ENCODE measurements at regions not wholly inside any gene's neighbourhood (a gene's known extent, or its start where the extent isn't known, plus 50 kb on each side); places are given as distances from the start of the nearest gene placed in this dataset.

DNA sequence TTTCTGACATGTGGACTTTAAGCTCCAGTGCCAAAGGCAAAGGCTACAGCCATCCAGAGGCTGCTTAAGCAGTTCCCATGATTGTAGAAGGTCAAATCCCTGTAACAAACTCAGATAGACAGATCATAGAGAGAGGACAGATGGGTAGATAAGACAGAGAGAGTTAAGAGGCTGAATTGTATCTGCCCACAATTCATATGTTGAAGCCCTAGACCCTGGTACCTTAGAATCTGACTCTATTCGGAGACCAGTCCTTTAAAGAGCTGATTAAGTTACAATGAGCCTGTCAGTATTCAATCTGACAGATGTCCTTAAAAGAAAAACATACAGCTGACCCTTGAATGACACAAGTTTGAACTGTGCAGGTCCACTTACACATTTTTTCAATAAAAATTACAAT is 115.2 kb downstream of the RAP2A start (continued):
- TF ChIP-seq, protein P1, sequence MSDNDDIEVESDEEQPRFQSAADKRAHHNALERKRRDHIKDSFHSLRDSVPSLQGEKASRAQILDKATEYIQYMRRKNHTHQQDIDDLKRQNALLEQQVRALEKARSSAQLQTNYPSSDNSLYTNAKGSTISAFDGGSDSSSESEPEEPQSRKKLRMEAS (IDR thresholded peaks at IDR 0.05) = no peak
- TF ChIP-seq CBX5 (IDR thresholded peaks at IDR 0.05; ENCODE audit: low read depth, low read length) (no peak), EGR1 (IDR thresholded peaks at IDR 0.05; ENCODE audit: borderline replicate concordance, low read depth, low read length) (no peak), SIX5 (IDR thresholded peaks at IDR 0.05; ENCODE audit: low read depth, low read length) (no peak), SIN3A (conservative IDR thresholded peaks at IDR 0.05 in 1 of 2, IDR thresholded peaks at IDR 0.05 in 1 of 2; ENCODE audit: low read depth in 1 of 2, low read length in 2 of 2) (no peak), TAF1 (IDR thresholded peaks at IDR 0.05; ENCODE audit: low read depth, low read length) (no peak), RXRA (IDR thresholded peaks at IDR 0.05; ENCODE audit: insufficient read depth, low read depth, low read length) (no peak), GTF2F1 (IDR thresholded peaks at IDR 0.05; ENCODE audit: borderline replicate concordance, low read depth, low read length) (no peak)
